Glutamatergic neuron (in vitro differentiated cells): ENCODE measurements at regions not wholly inside any gene's neighbourhood (a gene's known extent, or its start where the extent isn't known, plus 50 kb on each side); places are given as distances from the start of the nearest gene placed in this dataset.

Experiments used
- DNase-seq: peaks from one replicate; pipeline ENCODE4 v3.0.0; 2022
- H3K27ac Mint-ChIP-seq: one replicate; pipeline ENCODE4 v1.8.0; 2020; ENCODE audit warnings: mild to moderate bottlenecking, mixed read lengths, inconsistent platforms; ENCODE audit not compliant: unreplicated experiment
- H3K27me3 Mint-ChIP-seq: one replicate; pipeline ENCODE4 v1.8.0; 2020; ENCODE audit warnings: mild to moderate bottlenecking, moderate library complexity, mixed read lengths, inconsistent platforms; ENCODE audit not compliant: unreplicated experiment
- H3K36me3 Mint-ChIP-seq: one replicate; pipeline ENCODE4 v1.8.0; 2020; ENCODE audit warnings: mild to moderate bottlenecking, mixed read lengths, inconsistent platforms; ENCODE audit not compliant: unreplicated experiment
- H3K4me1 Mint-ChIP-seq: one replicate; pipeline ENCODE4 v1.8.0; 2020; ENCODE audit warnings: mild to moderate bottlenecking, low read depth, mixed read lengths, inconsistent platforms; ENCODE audit not compliant: unreplicated experiment
- H3K4me3 Mint-ChIP-seq: one replicate; pipeline ENCODE4 v1.8.0; 2020; ENCODE audit warnings: mild to moderate bottlenecking, mixed read lengths, inconsistent platforms; ENCODE audit not compliant: unreplicated experiment
- H3K9me3 Mint-ChIP-seq: one replicate; pipeline ENCODE4 v1.8.0; 2020; ENCODE audit warnings: mild to moderate bottlenecking, moderate library complexity, mixed read lengths, inconsistent platforms; ENCODE audit not compliant: unreplicated experiment
- TF ChIP-seq, protein P1 (sequence below): fragments of 200-600 bp; sonication (generic); IDR thresholded peaks from one replicate; pipeline ENCODE4 v1.5.0; 2021; ENCODE audit not compliant: partially characterized antibody, unreplicated experiment

DNA sequence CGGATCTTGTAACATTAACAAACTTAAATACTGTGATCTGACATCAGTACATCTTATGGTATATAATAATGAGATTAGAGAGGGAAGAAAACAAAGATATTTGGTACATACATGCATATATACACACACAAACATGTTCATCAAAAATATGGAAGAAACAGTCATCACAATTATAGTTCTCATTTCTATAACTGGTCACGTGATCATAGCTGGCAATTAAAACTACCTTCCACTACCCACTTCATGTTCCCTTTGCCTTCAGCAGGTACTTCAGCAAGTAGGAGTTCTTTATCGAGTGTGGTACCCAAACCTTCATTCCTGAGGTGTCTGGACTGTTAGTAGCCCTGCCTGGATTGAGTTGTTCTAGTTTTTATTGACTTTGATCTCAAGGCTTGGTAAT is 70.9 kb upstream of the ALDH1A3 start:
- no peak for DNase-seq
- H3K4me1 Mint-ChIP-seq = peaks cover 2% of the 10 kb centered on the region
- peaks cover 2% of the 10 kb centered on the region for H3K9me3 Mint-ChIP-seq
- H3K36me3 Mint-ChIP-seq = peaks cover 10% of the 10 kb centered on the region
- no peak overlapping the region for H3K4me3 Mint-ChIP-seq
- TF ChIP-seq, protein P1, sequence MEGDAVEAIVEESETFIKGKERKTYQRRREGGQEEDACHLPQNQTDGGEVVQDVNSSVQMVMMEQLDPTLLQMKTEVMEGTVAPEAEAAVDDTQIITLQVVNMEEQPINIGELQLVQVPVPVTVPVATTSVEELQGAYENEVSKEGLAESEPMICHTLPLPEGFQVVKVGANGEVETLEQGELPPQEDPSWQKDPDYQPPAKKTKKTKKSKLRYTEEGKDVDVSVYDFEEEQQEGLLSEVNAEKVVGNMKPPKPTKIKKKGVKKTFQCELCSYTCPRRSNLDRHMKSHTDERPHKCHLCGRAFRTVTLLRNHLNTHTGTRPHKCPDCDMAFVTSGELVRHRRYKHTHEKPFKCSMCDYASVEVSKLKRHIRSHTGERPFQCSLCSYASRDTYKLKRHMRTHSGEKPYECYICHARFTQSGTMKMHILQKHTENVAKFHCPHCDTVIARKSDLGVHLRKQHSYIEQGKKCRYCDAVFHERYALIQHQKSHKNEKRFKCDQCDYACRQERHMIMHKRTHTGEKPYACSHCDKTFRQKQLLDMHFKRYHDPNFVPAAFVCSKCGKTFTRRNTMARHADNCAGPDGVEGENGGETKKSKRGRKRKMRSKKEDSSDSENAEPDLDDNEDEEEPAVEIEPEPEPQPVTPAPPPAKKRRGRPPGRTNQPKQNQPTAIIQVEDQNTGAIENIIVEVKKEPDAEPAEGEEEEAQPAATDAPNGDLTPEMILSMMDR = no peak
- no peak overlapping the region for H3K27ac Mint-ChIP-seq
- H3K27me3 Mint-ChIP-seq = peaks cover 2% of the 10 kb centered on the region

DNA sequence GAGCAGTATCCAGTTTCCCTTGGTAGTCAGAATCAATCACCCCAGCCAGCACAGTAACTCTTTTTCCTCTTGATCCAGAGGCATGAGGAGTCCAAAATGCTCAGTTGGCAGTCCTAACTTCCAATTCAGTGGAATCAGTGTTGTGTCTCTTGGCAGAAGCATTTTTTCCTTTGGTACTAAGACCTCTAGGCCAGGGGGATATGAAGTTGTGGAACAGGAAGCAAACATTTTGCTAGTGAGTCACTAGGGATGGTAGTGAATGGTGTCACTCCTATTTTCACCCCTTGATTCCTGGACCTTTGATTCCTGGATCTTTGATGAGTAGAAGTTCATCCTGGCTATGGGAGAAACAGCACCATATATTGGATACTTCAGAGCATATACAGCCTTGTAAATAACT is 70.5 kb upstream of the ALDH1A3 start:
- TF ChIP-seq, protein P1 = no peak
- no peak overlapping the region for H3K4me3 Mint-ChIP-seq
- peaks cover under 1% of the 10 kb centered on the region for H3K4me1 Mint-ChIP-seq
- peaks cover 2% of the 10 kb centered on the region for H3K9me3 Mint-ChIP-seq
- DNase-seq = no peak
- no peak overlapping the region for H3K27ac Mint-ChIP-seq
- H3K36me3 Mint-ChIP-seq = peaks cover 10% of the 10 kb centered on the region
- peaks cover 2% of the 10 kb centered on the region for H3K27me3 Mint-ChIP-seq

DNA sequence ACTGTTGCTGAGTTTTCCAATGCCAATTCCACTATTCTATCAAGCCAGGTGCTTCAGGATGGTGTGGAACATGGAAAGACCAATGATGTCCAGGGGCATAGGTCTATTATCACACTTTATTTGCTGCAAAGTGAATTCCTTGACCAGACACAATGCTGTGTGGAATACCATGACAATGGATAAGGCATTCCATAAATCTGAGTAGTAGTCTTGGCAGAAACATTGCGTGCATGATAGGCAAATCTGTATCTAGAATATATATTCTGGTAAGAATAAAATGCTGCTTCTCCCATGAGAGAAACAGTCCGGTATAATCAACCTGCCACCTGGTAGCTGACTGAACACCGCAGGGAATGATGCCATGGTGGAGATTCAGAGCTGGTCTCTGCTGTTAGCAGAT is 70.0 kb upstream of the ALDH1A3 start:
- TF ChIP-seq, protein P1 = no peak
- H3K9me3 Mint-ChIP-seq = peaks cover 2% of the 10 kb centered on the region
- peaks cover 2% of the 10 kb centered on the region for H3K27me3 Mint-ChIP-seq
- no peak overlapping the region for H3K27ac Mint-ChIP-seq
- H3K4me3 Mint-ChIP-seq = no peak overlapping the region
- no peaks in the 10 kb centered on the region for H3K4me1 Mint-ChIP-seq
- DNase-seq = no peak
- H3K36me3 Mint-ChIP-seq = peaks cover 10% of the 10 kb centered on the region

DNA sequence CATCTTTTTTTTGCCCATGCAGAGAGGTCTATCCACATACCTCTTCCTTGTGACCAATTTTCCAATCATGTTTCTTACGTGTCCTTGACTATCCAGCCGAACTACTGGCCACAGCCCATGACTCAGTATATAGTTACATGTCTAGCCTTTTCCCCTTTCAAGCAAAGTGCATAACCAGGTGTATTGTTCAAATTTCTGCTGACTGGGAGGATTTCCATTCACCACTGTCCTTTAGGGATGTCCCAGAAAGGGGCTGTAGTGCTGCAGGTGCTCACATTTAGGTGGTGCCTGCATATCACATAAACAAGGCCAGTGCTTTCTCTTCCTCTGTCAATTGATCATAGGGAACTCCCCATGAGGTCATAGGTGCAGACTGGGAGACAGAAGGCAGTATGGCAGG is 69.4 kb upstream of the ALDH1A3 start:
- Mint-ChIP-seq H3K27me3 (peaks cover 4% of the 10 kb centered on the region), H3K36me3 (peaks cover 15% of the 10 kb centered on the region)
- TF ChIP-seq, protein P1 = no peak

DNA sequence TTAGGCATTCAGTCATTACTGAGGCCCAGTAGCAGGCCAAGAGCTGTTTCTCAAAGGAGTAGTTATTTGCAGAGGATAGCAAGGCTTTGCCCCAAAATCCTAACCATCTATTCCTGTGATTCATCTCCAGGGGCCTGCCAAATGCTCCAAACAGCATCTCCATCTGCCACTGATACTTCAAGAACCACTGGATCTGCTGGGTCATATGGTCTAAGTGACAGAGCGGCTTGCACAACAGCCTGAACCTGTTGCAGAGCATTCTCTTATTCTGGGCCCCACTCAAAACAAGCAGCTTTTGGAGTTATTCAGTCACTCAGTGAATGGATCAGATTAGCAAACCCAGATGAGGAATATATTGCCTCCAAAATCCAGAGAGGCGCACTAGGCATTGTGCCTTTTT is 68.8 kb upstream of the ALDH1A3 start:
- Mint-ChIP-seq H3K4me3 (no peak overlapping the region), H3K9me3 (peaks cover 2% of the 10 kb centered on the region), H3K36me3 (peaks cover 18% of the 10 kb centered on the region), H3K27me3 (peaks cover 4% of the 10 kb centered on the region), H3K4me1 (no peaks in the 10 kb centered on the region), H3K27ac (no peak overlapping the region)
- TF ChIP-seq, protein P1 = no peak
- no peak for DNase-seq

More for the DNA sequence above, 69.4 kb upstream of the ALDH1A3 start:
- Mint-ChIP-seq H3K4me1 (no peaks in the 10 kb centered on the region), H3K9me3 (peaks cover 2% of the 10 kb centered on the region), H3K27ac (no peak overlapping the region), H3K4me3 (no peak overlapping the region)
- no peak for DNase-seq
